H54 (cell line): ENCODE measurements at regions not wholly inside any gene's neighbourhood (a gene's known extent, or its start where the extent isn't known, plus 50 kb on each side); places are given as distances from the start of the nearest gene placed in this dataset.

Experiments used
- DNase-seq: peaks from one replicate; pipeline ENCODE4 v3.0.0; 2011; ENCODE audit warnings: low spot score, mixed read lengths; ENCODE audit not compliant: insufficient read length
- FAIRE-seq: peaks from 3 replicates; lab custom pipeline; 2011; peaks lifted over from hg19 to GRCh38; lab: Jason Lieb, UNC
- POLR2A ChIP-seq: IDR thresholded peaks from 2 replicates; pipeline ENCODE4 v1.6.1; 2011; ENCODE audit warnings: low read depth, mild to moderate bottlenecking, low read length

GRCh38 chr2:235201756-235202155 is 249.9 kb downstream of the SH3BP4 start:
- TF ChIP-seq POLR2A: no peak
- no peak for FAIRE-seq
- DNase-seq: no peak

- no peak for TF ChIP-seq POLR2A
- FAIRE-seq: no peak
- DNase-seq: no peak
These were observed 253.1 kb downstream of the SH3BP4 start for GRCh38 chr2:235204948-235205347.

- TF ChIP-seq POLR2A: no peak
- DNase-seq (no peak), FAIRE-seq (no peak)
These were observed 254.6 kb downstream of the SH3BP4 start for GRCh38 chr2:235206399-235206798.

- no peak for TF ChIP-seq POLR2A
- FAIRE-seq (no peak), DNase-seq (no peak)
These were observed 255.3 kb downstream of the SH3BP4 start for GRCh38 chr2:235206980-235207579.

- no peak for TF ChIP-seq POLR2A
- DNase-seq (no peak), FAIRE-seq (no peak)
These were observed 259.2 kb downstream of the SH3BP4 start for GRCh38 chr2:235211056-235211455.

GRCh38 chr2:235212501-235213158 is 260.8 kb downstream of the SH3BP4 start:
- no peak for DNase-seq
- FAIRE-seq: no peak
- no peak for TF ChIP-seq POLR2A

GRCh38 chr2:235215248-235215647 is 263.4 kb downstream of the SH3BP4 start:
- FAIRE-seq (no peak), DNase-seq (no peak)
- no peak for TF ChIP-seq POLR2A

- no peak for TF ChIP-seq POLR2A
- FAIRE-seq: no peak
- no peak for DNase-seq
These were observed 265.1 kb downstream of the SH3BP4 start for GRCh38 chr2:235216901-235217300.

GRCh38 chr2:235217846-235218245 is 266.0 kb downstream of the SH3BP4 start:
- FAIRE-seq (no peak), DNase-seq (no peak)
- no peak for TF ChIP-seq POLR2A

- TF ChIP-seq POLR2A: no peak
- no peak for FAIRE-seq
- DNase-seq: no peak
These were observed 266.7 kb downstream of the SH3BP4 start for GRCh38 chr2:235218486-235218907.

GRCh38 chr2:235219048-235219447 is 267.2 kb downstream of the SH3BP4 start:
- no peak for FAIRE-seq
- no peak for TF ChIP-seq POLR2A
- no peak for DNase-seq

GRCh38 chr2:235220331-235220730 is 268.5 kb downstream of the SH3BP4 start:
- no peak for TF ChIP-seq POLR2A
- FAIRE-seq (no peak), DNase-seq (no peak)

- no peak for TF ChIP-seq POLR2A
- DNase-seq (no peak), FAIRE-seq (no peak)
These were observed 270.8 kb upstream of the AGAP1 start for GRCh38 chr2:235223011-235223410.

- TF ChIP-seq POLR2A: no peak
- FAIRE-seq (no peak), DNase-seq (no peak)
These were observed 269.4 kb upstream of the AGAP1 start for GRCh38 chr2:235224410-235224809.

GRCh38 chr2:235225261-235225660 is 268.6 kb upstream of the AGAP1 start:
- DNase-seq (no peak), FAIRE-seq (no peak)
- no peak for TF ChIP-seq POLR2A
